ENCODE measurements at regions not wholly inside any gene's neighbourhood (a gene's known extent, or its start where the extent isn't known, plus 50 kb on each side); places are given as distances from the start of the nearest gene placed in this dataset.

DNA sequence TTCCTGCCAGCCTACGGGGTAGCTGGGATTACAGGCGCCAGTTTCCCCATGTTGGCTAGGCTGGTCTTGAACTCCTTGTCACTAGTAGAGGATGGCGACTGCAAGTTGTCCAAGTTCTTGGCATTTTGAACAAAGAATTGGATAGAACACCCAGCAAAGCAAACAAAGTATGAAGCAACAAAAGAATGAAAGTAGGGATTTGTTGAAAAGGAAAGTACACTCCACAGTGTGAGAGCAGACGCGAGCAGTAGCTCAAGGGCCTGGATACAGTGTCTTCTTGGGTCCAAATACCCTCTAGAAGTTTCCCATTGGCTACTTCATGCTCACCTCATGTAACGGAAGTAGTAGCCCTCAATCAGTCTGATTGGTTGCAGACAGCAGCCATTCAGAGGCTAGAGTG lies 152.2 kb downstream of the CCER1 start:
- H3F3A ChIP-seq (ENCODE audit: insufficient read depth, low read length, poor library complexity, severe bottlenecking), result no peaks in the 10 kb centered on the region
- no peaks in the 10 kb centered on the region for H4K20me1 ChIP-seq (ENCODE audit: insufficient read depth)

DNA sequence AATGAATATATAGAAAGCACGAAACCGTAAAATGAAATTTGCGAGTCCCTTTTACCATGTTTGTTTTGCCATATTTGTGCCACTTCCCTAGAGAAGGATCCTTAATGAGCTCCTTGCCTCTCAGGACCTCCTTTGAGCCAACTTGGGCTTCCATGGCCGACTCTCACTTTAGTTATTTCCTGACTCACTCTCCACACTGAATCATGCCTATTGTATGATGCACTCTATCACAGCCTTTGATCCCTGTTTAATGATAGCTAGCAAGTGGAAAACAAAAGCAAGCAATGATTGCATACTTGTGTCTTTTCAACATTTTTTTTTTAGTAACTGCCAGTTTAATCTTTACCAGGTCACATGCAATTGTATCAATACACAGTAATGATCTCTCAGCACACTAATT lies 153.2 kb downstream of the CCER1 start:
- H3K27me3 ChIP-seq (ENCODE audit: insufficient read depth, low read depth, low read length), result no peaks in the 10 kb centered on the region
- H3K4me3 ChIP-seq (ENCODE audit: low read length), result no peak overlapping the region
- H3K4me2 ChIP-seq (ENCODE audit: low read length), result no peak overlapping the region
- no peaks in the 10 kb centered on the region for H3K9me2 ChIP-seq (ENCODE audit: insufficient read depth, low read length)
- TF ChIP-seq, protein P1, sequence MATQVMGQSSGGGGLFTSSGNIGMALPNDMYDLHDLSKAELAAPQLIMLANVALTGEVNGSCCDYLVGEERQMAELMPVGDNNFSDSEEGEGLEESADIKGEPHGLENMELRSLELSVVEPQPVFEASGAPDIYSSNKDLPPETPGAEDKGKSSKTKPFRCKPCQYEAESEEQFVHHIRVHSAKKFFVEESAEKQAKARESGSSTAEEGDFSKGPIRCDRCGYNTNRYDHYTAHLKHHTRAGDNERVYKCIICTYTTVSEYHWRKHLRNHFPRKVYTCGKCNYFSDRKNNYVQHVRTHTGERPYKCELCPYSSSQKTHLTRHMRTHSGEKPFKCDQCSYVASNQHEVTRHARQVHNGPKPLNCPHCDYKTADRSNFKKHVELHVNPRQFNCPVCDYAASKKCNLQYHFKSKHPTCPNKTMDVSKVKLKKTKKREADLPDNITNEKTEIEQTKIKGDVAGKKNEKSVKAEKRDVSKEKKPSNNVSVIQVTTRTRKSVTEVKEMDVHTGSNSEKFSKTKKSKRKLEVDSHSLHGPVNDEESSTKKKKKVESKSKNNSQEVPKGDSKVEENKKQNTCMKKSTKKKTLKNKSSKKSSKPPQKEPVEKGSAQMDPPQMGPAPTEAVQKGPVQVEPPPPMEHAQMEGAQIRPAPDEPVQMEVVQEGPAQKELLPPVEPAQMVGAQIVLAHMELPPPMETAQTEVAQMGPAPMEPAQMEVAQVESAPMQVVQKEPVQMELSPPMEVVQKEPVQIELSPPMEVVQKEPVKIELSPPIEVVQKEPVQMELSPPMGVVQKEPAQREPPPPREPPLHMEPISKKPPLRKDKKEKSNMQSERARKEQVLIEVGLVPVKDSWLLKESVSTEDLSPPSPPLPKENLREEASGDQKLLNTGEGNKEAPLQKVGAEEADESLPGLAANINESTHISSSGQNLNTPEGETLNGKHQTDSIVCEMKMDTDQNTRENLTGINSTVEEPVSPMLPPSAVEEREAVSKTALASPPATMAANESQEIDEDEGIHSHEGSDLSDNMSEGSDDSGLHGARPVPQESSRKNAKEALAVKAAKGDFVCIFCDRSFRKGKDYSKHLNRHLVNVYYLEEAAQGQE (IDR thresholded peaks at IDR 0.05; ENCODE audit: borderline replicate concordance), result no peak
- TF ChIP-seq EZH2 (IDR thresholded peaks at IDR 0.05; ENCODE audit: borderline replicate concordance, insufficient read depth, low read length, poor library complexity, severe bottlenecking) (no peak), MXI1 (conservative IDR thresholded peaks at IDR 0.05; ENCODE audit: poor library complexity, severe bottlenecking) (no peak), RAD21 (conservative IDR thresholded peaks at IDR 0.05) (no peak), EP300 (conservative IDR thresholded peaks at IDR 0.05; ENCODE audit: poor library complexity, severe bottlenecking) (no peak), POLR2AphosphoS5 (IDR thresholded peaks at IDR 0.05) (no peak), TAF1 (IDR thresholded peaks at IDR 0.05; ENCODE audit: low read depth) (no peak), SMC3 (conservative IDR thresholded peaks at IDR 0.05; ENCODE audit: poor library complexity) (no peak)
- TF ChIP-seq, protein P2, sequence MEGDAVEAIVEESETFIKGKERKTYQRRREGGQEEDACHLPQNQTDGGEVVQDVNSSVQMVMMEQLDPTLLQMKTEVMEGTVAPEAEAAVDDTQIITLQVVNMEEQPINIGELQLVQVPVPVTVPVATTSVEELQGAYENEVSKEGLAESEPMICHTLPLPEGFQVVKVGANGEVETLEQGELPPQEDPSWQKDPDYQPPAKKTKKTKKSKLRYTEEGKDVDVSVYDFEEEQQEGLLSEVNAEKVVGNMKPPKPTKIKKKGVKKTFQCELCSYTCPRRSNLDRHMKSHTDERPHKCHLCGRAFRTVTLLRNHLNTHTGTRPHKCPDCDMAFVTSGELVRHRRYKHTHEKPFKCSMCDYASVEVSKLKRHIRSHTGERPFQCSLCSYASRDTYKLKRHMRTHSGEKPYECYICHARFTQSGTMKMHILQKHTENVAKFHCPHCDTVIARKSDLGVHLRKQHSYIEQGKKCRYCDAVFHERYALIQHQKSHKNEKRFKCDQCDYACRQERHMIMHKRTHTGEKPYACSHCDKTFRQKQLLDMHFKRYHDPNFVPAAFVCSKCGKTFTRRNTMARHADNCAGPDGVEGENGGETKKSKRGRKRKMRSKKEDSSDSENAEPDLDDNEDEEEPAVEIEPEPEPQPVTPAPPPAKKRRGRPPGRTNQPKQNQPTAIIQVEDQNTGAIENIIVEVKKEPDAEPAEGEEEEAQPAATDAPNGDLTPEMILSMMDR (IDR thresholded peaks at IDR 0.05; ENCODE audit: poor library complexity, severe bottlenecking), result no peak
- H3K36me3 ChIP-seq (ENCODE audit: insufficient read depth, low read length), result no peaks in the 10 kb centered on the region
- no peaks in the 10 kb centered on the region for H3K79me2 ChIP-seq (replicated peaks; ENCODE audit: insufficient read depth, low read length)
- H3K9ac ChIP-seq (ENCODE audit: low read length), result no peak overlapping the region
- no peak overlapping the region for H2AFZ ChIP-seq (ENCODE audit: low read depth, low read length)
- no peaks in the 10 kb centered on the region for H3F3A ChIP-seq (ENCODE audit: insufficient read depth, low read length, poor library complexity, severe bottlenecking)
- no peak overlapping the region for H3K27ac ChIP-seq (ENCODE audit: low read length)
- no peaks in the 10 kb centered on the region for H4K20me1 ChIP-seq (ENCODE audit: insufficient read depth)
- no peaks in the 10 kb centered on the region for H3K9me3 ChIP-seq (ENCODE audit: low read length)

More for the DNA sequence above, 152.2 kb downstream of the CCER1 start:
- TF ChIP-seq, protein P2 (IDR thresholded peaks at IDR 0.05; ENCODE audit: poor library complexity, severe bottlenecking), result no peak
- TF ChIP-seq, protein P1 (IDR thresholded peaks at IDR 0.05; ENCODE audit: borderline replicate concordance), result no peak
- Histone ChIP-seq H3K27ac (ENCODE audit: low read length) (no peak overlapping the region), H3K9ac (ENCODE audit: low read length) (no peak overlapping the region), H3K4me3 (ENCODE audit: low read length) (no peak overlapping the region), H3K27me3 (ENCODE audit: insufficient read depth, low read depth, low read length) (no peaks in the 10 kb centered on the region), H3K9me3 (ENCODE audit: low read length) (no peaks in the 10 kb centered on the region), H3K4me2 (ENCODE audit: low read length) (no peak overlapping the region), H3K79me2 (replicated peaks; ENCODE audit: insufficient read depth, low read length) (no peaks in the 10 kb centered on the region), H3K36me3 (ENCODE audit: insufficient read depth, low read length) (no peaks in the 10 kb centered on the region), H3K9me2 (ENCODE audit: insufficient read depth, low read length) (no peaks in the 10 kb centered on the region), H2AFZ (ENCODE audit: low read depth, low read length) (no peak overlapping the region)

Measured in neural cell (in vitro differentiated cells).